ENCODE measurements at regions not wholly inside any gene's neighbourhood (a gene's known extent, or its start where the extent isn't known, plus 50 kb on each side); places are given as distances from the start of the nearest gene placed in this dataset.
"Not testable (repeated sequence)": the region's sequence is repeated elsewhere in the genome, so short reads cannot be mapped to it uniquely, and the experiment has no call there.

DNA sequence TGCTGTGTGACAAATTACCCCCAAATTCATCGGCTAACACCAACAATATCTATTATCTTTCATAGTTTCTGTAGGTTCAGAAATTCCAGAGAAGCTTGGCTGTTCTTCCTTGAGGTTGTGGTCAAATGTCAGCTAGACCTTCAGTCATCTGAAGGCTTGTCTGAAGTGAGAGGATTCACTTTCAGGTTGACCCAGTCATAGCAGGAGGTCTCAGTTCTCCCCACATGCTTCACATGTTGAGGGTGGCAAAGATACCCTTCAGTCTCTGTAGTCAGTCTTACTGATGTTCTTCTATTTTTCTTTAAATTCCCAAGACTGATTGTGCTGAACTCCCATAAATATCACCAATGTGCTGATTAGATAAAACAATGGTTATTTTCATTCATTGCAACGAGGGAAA lies 1692.0 kb downstream of the REEP3 start:
- DNase-seq: no peak

DNA sequence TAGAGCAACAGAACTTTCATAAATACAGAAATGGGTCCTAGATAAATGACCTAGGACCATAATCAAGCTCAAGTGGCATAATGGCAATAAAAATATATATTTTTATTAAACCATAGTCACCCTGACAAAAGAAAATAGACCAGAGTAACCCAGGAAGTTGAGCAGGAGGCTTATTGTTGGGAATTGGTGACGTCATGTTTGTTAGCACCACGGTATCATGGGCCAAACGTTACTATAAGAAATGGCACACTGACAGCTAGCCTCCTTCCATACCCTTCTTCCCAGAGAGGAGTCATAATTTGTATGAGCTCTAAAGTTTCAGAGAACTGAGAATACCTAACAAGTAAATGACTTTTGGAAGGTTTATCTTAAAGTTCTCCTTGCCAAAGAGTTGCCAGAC lies 1698.2 kb downstream of the REEP3 start:
- no peak for DNase-seq

DNA sequence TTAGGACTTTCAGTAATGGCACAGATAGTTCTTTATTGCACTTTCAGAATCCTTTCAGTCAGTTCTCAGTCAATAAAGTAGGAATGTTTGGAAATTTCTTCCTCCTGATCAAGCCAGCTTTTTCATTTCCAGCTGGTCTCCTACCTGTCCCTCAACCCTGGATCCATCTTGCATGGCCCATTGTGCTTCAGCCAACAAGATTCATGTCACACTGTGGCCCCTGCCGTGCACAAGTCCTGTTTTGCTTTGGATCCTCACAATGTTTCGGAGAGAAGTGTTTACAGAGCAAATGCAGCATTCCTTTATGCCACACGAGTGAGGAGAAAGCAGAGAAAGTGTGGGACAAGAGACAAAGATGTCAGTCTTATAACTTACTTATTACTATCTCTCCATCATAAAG lies 1694.7 kb upstream of the LRRTM3 start:
- DNase-seq: no peak

DNA sequence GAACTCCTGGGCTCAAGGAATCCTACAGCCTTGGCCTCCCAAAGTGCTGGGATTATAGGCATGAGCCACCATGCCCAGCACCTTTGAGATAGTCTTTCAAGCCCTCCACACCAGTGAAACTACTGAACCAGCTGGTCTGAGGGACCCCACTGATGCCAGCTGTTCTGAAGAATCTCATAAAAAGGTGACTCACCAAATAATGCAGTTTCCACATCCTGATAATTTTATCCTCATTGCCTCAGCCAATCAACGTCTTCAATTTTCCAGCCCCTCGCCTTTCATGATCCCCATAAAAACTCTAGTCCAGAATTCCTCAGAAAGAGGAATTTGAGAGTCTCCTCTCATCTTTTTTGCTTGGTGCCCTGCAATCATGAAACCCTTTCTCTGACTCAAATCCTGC lies 1691.6 kb upstream of the LRRTM3 start:
- DNase-seq: no peak

DNA sequence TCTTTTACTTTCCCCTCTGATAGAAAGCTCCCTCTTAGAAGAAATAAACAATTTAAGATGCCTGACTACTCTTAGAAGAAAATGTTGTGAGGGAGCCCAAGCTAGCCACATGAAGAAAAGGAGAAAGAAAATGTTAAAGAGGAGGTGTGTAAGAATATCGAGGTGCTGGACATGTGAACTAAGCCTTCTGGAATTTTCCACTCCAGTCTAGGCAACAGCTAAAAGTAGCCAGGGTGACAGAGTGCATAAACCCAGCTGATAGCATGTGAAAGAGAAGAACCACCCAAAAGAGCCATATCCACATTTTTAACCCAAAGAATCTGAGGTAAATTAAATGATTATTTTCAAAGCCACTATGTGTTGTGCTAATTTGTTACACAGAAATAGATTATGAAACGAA lies 1690.6 kb upstream of the LRRTM3 start:
- DNase-seq: no peak

DNA sequence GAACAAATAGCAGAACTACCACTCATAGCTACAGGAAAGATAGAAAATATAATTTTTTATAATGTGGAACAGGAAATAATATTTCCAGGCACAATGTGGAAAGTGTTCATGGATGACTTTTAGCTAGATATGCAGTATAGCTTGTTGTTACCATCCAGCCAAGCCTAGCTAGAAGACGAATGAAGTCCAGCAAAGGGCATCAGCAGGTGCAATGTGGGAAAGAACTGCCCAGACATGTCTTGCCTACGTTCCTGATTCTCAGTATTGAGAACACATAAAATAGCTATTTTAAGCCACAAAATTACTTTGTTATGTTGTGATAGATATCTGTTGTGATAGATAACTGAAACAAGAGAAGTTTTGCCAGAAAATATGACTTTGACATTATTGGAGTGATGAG lies 1690.0 kb upstream of the LRRTM3 start:
- DNase-seq: no peak

DNA sequence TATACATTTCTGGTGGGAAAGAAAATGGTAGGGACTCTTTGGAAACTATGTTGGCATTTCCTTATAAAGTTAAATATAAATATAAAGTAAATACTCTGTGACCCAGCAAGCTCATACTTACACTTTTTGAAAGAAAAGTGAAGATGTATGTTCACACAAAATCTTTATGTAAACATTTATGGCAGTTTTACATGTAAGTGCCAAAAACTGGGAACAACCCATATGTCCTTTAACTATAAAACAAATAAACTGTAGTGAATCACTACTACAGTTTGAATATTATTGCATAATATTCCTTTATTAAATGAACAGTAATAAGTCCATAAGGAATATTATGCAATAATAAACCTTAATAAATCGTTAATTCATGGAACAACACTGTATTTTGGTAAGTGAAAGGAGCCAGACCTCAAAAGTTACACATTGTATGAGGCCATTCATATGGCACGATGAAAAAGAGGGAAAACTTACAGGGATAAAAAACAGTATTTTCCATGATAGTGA lies 1660.3 kb upstream of the LRRTM3 start:
- DNase-seq: no peak

DNA sequence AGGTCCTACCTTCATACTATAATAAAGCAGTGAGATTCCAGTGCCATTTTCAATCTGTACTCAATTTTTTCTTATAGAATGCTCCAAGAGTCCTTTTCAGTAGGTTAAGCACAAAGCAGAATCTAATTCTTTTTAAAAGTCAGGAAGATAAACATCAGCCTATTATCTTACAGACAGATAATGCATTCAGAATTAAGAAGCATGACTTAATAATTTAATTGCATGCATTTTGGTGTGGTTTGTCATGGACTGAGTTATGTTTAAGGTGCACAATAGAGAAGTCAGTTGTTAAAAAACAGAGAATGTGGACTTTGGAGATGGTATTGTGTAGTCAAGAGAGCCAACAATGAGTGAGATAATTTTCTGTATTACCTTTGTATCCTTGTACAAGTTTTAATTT lies 1656.3 kb upstream of the LRRTM3 start:
- DNase-seq: not testable (repeated sequence)

DNA sequence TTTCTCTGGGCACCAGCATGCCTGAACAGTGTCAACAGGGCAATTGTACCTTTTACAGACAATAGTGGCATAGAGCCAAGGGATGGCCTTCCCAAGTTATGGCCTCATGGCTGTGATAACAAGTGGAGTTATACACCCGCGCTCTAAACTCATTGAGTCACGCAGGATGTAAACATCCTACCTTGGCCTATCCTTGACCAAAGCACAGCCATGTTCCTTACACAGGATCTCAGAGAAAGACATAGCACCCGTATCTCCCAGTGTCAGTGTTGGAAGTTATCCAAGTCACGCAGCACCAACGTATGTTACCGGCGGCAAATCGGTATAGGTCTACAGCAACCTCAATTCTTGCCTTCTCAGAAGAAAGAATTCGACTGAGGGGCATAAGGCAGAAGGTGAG lies 1654.9 kb upstream of the LRRTM3 start:
- no peak for DNase-seq

DNA sequence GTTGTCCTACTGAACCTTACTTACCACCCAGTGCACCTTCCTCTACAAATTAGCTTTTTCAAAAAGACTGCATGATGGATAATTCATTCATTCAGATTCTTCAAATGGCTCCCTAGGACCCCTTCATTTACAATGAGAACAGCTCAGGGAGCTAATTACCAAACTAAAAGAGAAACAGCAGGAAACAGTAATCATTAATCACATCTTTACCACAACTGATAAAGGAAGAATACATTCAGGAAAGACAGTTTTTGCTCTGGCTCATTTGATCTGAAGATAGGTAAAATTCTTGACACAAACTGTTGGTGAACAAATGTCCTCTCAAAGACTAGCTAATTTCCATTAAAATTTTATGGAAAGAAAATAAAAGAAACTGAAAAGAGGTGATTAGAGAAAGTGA lies 1652.7 kb upstream of the LRRTM3 start:
- DNase-seq: no peak

DNA sequence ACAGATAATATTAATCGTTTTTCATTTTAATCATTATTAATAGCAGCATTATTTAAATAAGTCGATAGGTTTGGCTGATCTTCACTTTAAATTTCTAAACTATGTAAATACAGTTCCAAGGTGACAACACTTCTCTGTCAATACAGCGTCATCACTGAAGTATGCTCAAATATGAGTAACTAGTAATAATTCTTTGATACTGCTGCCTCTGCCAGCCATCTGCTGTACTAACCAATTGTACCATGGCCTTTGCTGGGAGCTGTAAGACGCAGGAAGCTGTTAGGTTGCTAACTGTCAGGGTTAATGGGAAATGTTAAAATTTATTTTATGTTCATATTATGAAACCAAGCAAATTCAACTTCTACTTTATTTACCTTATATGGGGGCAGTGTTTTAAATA lies 1650.5 kb upstream of the LRRTM3 start:
- DNase-seq: no peak

DNA sequence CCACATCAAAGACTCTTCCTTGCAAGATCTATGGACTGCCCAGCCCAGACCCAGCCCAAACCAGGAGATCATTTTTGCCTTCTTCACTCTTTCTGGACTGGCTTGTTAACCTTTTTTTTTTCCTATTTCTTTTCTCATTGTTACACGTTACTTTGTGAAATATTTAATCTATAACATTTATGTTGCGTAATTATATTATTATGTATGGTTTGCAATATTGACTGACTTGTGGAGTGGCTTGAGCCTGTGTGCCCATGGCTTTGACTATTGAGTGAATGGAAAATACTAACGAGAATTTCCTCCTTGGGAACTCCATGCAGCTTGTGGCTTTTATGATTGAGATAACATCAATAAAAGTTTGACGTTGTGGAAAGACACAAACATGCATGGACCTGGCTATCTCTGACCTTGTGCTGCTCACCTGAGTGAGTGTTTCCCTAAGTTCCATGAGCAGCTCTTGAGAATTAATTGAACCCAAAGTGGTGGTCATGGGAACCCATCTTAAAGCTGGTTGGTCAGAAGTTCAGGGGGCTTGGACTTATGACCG lies 1641.3 kb upstream of the LRRTM3 start:
- DNase-seq: no peak

DNA sequence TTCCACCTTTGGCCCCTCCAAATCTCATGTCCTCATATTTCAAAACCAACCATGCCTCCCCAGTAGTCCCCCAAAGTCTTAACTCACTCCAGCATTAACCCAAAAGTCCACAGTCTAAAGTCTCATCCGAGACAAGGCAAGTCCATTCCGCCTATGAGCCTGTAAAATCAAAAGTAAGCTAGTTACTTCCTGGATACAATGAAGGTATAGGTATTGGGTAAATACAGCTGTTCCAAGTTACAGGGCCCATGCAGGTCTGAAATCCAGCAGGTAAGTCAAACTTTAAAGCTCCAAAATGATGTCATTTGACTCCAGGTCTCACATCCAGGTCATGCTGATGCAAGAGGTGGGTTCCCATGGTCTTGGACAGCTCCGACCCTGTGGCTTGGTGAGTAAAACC lies 1640.1 kb upstream of the LRRTM3 start:
- DNase-seq: not testable (repeated sequence)

DNA sequence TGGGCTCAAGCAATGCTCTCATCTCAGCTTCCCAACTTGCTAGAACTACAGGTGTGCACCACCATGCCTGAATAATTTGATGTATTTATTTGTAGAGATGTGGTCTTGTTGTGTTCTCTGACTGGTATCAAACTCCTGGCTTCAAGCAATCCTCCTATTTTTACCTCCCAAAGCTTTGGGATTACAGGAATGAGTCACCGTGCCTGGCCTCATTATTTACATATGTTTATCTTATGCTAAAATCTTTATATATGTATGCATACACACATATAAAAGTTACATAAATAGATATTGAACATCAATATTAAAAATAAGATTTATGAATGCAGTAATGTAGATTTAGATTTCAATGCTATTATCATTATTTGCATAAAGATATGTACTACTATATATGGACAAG lies 1634.5 kb upstream of the LRRTM3 start:
- no peak for DNase-seq

DNA sequence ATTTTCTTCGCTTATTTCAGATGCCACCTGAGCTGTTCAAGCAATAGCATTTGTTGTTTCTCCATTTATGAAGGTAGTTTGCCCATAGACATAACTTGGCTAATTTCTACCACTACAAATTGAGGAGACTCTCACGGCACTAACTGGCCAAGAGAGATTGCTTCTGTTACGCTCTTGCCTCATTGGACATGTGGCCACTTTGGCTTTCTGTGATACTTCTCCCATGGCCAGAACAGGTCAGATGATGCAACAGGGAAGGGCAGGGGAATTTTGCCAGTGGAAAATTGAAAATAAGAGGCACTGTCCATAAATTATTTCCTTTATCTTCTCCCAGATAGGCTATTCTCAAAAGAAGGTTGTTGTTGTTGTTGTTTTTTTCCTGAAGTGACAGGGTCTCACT lies 1633.3 kb upstream of the LRRTM3 start:
- DNase-seq: no peak

DNA sequence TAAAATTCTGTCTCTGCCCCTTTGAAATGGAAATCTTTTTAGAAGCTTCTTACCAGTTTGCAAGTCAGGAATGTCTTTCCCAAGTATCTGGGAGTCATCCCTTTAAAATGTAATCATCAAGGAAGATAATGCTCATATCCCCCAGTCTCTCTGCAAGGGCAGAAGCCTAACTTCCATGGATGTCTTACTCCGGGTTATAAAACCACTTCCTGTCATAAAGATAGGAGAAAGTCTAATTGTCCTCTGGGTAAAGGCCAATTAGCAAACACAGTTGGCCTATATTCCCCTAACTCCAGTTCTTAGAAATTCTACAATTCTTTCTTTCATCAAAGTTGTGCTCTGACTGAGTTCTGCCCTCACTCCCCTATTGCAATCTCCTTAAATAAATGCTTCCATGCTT lies 1631.5 kb upstream of the LRRTM3 start:
- DNase-seq: no peak

DNA sequence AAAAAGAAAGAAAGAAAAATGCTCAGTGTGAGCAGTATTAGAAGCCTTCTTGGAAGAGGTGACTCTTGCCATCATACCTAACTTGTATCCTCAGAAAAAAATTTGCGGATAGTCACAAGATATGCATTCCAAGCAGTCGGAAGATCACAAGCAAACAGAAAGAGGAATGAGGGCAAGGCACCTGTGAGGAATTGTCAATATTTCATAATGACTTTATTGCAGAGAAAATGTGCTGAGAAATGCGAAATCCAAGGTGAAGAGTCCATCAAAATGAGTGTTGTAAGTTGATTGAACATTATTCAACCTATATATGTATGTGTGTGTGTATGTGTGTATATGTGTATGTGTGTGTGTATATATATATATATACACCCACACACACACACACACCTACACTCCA lies 1624.7 kb upstream of the LRRTM3 start:
- DNase-seq: no peak

DNA sequence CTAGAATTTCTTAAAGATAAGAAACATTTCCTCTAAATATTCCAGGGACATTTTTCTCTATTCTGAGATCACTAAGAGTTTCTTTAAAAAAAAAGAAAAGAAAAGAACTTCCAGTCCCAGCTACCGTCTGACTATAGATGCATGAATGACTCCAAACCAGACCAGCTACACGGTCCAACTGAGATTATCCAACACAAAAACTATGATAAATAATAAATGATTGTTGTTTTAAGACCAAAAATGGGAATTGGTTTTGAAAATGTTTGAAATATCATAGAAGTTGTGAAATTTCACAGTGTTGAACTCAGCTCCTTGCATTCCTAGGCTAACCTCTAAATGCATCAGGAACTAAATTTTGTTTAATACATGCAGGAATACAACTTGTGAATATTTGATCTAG lies 1619.6 kb upstream of the LRRTM3 start:
- no peak for DNase-seq

DNA sequence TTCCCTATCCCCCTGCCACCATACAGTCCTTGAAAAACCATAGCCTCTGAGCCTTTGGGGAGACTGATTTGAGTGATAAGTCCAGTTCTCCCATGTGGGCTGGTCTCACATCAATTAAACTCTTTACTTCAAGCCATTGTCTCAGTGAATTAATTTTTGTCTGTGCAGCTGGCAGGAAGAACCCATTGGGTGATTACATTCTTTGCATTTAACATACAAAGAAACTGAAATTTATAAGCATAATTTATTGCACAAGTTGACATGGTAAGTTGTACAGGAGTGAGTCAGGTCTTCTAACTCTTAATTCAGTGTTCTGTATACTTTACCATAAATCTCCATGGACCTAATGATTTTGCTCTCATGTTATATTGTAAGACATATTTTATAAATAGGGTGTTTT lies 1613.0 kb upstream of the LRRTM3 start:
- no peak for DNase-seq

DNA sequence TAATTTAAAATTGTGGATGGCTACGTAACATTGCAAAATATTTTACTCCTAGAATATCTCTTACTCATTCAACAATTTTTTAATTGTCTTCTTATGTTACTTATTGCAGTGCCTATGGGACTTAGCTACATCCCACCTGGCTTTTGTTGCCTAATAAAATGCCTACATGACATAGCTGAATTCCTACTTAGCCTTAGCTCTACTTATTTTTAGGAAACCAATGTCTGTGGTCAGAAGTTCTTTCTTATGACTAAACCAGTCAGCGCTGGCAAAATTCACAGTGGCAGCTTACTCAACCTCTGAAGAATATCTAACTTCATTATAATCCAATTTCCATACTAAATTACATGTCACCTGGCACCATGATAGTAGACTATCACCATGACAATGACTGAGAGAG lies 1612.4 kb upstream of the LRRTM3 start:
- DNase-seq: no peak

DNA sequence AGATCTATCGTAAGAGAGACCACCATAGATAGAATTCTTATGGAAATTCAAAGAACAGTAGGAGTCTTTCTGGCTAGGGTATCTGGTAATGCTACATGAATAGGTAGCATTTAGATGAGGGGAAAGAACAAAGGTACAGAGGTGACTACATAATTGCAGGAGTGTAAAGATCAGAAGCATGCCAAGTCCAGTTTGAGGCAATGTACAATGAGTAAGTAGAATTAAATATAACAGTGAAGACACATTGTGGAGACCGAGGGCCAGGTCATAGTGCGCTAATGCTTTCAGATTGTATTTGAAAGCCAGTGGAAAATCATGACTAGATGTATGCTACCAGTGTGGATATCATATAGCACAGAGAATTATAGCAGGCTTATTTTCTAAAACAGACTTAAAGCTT lies 1611.6 kb upstream of the LRRTM3 start:
- DNase-seq: no peak

DNA sequence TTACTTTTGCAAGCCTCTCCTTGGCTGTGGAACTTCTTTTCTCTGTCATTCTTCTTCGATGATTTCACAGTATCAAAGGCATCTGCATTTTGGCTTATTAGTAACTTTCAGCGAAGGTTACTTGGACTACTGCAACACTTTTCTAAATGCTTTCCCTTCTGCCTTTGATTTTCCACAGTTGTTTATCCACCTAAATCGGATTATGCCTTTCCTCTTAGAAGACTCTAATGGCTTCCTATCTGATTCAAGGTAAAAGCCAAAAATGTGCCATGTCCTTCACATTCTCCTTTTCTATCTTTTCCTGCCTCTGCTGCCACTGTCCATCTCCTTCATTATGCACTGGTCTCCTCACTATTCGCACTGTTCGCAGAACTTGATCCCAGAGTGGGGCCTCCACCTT lies 1606.3 kb upstream of the LRRTM3 start:
- no peak for DNase-seq

DNA sequence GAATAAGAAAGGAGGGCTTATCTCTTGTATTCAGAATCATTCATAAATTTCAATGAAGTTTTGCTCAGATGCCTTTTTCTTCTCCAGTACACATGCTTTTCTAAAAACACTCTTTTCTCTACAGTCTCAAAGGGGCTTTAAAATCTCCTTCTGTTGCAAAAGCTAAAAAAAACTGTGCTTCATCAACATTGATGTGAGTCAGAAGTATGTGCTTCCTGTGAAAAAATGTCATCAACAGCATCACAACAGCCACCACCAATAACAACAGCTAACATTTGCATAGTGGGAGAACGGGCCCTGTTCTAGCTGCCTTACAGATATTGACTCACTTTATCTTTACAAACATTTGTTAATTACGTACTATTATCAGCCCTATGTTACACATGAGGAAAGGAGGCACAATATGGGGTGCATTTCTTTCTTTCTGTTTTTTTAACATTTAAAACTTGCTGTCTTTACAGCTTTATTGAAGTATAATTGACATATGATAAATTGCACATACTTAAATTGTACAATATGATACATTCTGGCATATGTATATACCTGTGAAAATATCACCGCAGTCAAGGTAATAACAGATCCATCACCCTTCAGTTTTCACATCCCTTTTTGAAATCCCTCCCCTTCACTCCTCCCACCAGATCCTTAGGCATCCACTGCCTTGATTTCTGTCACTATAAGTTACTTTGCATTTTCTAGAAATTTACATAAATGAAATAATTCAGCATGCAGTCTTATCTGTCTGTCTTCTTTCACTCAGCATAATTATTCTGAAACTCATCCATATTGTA lies 1605.4 kb upstream of the LRRTM3 start:
- no peak for DNase-seq

DNA sequence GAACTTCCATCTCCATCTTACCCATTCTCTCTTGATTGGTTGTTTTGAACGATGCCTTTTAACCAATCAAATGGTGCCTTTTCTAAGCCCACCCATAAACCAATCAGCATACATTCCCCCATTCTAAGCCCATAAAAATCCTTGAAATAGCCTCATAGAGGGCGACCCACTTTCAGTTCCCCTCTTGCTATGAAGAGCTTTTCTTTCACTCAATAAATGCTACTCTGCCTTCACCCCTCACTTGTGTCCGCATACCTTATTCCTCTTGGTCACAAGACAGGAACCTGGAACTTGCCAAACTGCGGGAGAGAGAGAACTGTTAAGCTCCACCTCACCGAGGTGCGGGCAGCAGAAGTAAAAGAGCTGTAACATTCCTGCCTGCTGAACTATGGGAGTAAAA lies 1602.0 kb upstream of the LRRTM3 start:
- no peak for DNase-seq

DNA sequence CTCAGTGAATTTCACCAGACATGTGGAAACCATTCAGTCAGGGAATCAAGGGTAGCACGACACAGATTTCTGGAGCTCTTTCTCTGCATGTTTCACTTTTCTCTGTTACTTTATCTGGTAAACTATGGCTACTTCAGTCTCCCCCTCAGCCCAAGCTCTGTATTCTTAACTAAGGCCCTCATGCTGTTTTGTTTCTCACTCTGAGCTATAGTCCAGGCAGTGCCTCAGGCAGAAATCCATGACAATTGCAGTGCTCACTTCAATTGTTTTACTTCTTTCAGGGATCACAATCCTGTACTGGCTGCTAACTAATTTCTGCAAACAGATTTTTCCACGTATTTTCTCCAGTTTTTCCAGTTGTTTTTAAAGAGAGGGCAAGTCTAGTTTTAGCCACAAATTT lies 1599.9 kb upstream of the LRRTM3 start:
- DNase-seq: no peak
